ENCODE measurements at regions not wholly inside any gene's neighbourhood (a gene's known extent, or its start where the extent isn't known, plus 50 kb on each side); places are given as distances from the start of the nearest gene placed in this dataset.
"Not testable (repeated sequence)": the region's sequence is repeated elsewhere in the genome, so short reads cannot be mapped to it uniquely, and the experiment has no call there.

DNA sequence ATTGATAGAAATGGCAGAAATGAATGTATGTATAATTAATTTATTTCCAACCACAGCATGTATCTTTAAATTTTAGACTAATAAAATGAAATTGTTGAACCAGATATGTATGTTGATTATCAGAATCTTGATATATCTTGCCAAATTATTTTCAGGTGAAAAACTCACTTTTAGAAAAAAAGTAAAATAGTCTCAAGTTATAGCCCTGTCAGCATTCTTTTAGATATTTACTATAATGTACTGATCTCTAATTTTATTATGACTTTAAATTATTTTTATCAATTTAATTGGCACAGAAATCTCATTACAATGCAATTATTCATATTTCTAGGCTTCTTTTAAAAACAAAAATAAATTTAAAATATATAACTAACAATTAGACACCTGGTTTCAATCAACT lies 1990.4 kb upstream of the CDH6 start:
- no peak overlapping the region for H3K27ac Mint-ChIP-seq
- no peaks in the 10 kb centered on the region for H3K36me3 Mint-ChIP-seq (ENCODE audit: low read depth)
- H3K27me3 Mint-ChIP-seq (ENCODE audit: low read depth), result no peaks in the 10 kb centered on the region
- TF ChIP-seq, protein P1, sequence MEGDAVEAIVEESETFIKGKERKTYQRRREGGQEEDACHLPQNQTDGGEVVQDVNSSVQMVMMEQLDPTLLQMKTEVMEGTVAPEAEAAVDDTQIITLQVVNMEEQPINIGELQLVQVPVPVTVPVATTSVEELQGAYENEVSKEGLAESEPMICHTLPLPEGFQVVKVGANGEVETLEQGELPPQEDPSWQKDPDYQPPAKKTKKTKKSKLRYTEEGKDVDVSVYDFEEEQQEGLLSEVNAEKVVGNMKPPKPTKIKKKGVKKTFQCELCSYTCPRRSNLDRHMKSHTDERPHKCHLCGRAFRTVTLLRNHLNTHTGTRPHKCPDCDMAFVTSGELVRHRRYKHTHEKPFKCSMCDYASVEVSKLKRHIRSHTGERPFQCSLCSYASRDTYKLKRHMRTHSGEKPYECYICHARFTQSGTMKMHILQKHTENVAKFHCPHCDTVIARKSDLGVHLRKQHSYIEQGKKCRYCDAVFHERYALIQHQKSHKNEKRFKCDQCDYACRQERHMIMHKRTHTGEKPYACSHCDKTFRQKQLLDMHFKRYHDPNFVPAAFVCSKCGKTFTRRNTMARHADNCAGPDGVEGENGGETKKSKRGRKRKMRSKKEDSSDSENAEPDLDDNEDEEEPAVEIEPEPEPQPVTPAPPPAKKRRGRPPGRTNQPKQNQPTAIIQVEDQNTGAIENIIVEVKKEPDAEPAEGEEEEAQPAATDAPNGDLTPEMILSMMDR (IDR thresholded peaks at IDR 0.05; ENCODE audit: unreplicated experiment in 3 of 3), result no peak
- no peaks in the 10 kb centered on the region for H3K4me1 Mint-ChIP-seq
- H3K9me3 Mint-ChIP-seq, result no peaks in the 10 kb centered on the region
- H3K4me3 Mint-ChIP-seq, result no peak overlapping the region

DNA sequence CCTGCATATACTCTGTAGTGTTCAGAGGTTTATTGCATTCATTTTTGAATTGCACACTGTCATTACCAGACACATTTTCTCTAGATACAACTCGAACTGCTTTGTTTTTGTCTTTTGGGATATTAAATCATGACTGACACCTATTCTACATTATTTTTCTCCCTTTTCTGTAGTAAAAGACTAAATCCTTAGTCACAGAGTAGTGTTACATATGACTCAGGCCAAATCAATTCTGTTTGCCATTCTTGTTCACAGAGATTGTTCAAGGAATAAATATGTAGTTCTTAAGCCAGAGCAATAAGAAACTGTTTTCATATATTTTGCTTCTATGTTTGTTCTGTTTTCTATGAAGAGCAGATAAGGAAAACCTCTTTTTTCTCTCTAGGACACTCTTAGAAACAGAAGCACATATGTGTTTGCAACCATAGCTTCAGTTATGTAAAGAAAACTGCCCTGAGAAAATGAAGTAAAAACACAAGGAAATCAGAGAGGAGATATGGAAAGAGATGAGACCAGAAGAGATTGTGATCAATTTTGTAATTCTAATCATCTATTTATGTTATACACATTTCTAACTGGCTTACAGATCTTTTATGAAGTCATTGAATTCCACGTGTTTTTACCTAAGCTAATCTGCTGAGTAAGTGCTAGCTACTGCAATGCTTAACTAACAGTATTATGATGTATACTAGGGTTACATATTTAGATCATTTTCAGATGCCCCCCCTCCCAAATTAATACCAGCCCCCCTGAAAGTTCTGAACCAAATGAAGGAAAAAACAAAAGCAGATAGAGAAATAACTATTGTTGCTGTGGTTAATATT lies 1995.6 kb upstream of the CDH6 start:
- Mint-ChIP-seq H3K9me3 (no peaks in the 10 kb centered on the region), H3K4me3 (no peak overlapping the region), H3K27ac (no peak overlapping the region), H3K27me3 (ENCODE audit: low read depth) (no peaks in the 10 kb centered on the region), H3K4me1 (no peaks in the 10 kb centered on the region), H3K36me3 (ENCODE audit: low read depth) (no peaks in the 10 kb centered on the region)
- TF ChIP-seq, protein P1 (IDR thresholded peaks at IDR 0.05; ENCODE audit: unreplicated experiment in 3 of 3), result no peak

DNA sequence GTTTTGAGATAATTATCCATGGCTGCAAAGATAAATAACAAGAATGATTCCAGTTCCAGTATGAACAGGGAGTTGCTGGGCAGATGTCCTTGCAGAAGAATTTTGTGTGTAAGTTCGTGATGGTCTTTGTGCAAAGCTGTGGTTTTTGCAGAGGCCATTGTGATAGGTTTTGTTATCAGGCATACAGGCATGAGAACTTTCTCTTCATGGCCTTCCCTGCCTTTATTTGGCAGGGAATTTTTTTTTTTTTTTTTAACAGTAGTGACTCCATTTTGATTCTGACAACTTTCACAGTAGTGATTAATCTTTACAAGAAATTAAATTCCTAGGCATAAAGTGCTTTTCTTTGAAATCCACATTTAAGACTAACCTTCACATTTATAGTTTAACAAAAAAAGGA lies 1999.5 kb upstream of the CDH6 start:
- no peaks in the 10 kb centered on the region for H3K36me3 Mint-ChIP-seq (ENCODE audit: low read depth)
- H3K27ac Mint-ChIP-seq, result no peak overlapping the region
- H3K4me3 Mint-ChIP-seq, result no peak overlapping the region
- H3K27me3 Mint-ChIP-seq (ENCODE audit: low read depth), result no peaks in the 10 kb centered on the region
- no peaks in the 10 kb centered on the region for H3K9me3 Mint-ChIP-seq
- no peaks in the 10 kb centered on the region for H3K4me1 Mint-ChIP-seq
- TF ChIP-seq, protein P1 (IDR thresholded peaks at IDR 0.05; ENCODE audit: unreplicated experiment in 3 of 3), result no peak

DNA sequence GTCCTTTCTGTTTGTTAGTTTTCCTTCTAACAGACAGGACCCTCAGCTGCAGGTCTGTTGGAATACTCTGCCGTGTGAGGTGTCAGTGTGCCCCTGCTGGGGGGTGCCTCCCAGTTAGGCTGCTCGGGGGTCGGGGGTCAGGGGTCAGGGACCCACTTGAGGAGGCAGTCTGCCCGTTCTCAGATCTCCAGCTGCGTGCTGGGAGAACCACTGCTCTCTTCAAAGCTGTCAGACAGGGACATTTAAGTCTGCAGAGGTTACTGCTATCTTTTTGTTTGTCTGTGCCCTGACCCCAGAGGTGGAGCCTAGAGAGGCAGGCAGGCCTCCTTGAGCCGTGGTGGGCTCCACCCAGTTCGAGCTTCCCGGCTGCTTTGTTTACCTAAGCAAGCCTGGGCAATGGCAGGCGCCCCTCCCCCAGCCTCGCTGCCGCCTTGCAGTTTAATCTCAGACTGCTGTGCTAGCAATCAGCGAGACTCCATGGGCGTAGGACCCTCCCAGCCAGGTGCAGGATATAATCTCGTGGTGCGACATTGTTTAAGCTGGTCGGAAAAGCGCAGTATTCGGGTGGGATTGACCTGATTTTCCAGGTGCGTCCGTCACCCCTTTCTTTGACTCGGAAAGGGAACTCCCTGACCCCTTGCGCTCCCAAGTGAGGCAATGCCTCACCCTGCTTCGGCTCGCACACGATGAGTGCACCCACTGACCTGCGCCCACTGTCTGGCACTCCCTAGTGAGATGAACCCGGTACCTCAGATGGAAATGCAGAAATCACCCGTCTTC lies 2002.0 kb upstream of the CDH6 start:
- not testable (repeated sequence) for H3K27me3 Mint-ChIP-seq (ENCODE audit: low read depth); H3K27ac Mint-ChIP-seq; H3K4me3 Mint-ChIP-seq; H3K4me1 Mint-ChIP-seq; H3K36me3 Mint-ChIP-seq (ENCODE audit: low read depth); H3K9me3 Mint-ChIP-seq

DNA sequence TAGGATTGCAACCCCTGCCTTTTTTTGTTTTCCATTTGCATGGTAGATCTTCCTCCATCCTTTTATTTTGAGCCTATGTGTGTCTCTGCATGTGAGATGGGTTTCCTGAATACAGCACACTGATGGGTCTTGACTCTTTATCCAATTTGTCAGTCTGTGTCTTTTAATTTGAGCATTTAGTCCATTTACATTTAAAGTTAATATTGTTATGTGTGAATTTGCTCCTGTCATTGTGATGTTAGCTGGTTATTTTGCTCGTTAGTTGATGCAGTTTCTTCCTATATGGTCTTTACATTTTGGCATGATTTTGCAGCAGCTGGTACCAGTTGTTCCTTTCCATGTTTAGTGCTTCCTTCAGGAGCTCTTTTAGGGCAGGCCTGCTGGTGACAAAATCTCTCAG lies 2003.1 kb upstream of the CDH6 start:
- not testable (repeated sequence) for H3K4me1 Mint-ChIP-seq; H3K36me3 Mint-ChIP-seq (ENCODE audit: low read depth); H3K4me3 Mint-ChIP-seq; H3K27me3 Mint-ChIP-seq (ENCODE audit: low read depth); H3K9me3 Mint-ChIP-seq; H3K27ac Mint-ChIP-seq

GRCh38 chr5:29186380-29186779 lies 2007.1 kb upstream of the CDH6 start:
- H3K36me3 Mint-ChIP-seq (ENCODE audit: low read depth); H3K4me1 Mint-ChIP-seq; H3K27ac Mint-ChIP-seq; H3K4me3 Mint-ChIP-seq; H3K9me3 Mint-ChIP-seq; H3K27me3 Mint-ChIP-seq (ENCODE audit: low read depth): not testable (repeated sequence)

- Mint-ChIP-seq H3K4me1 (no peaks in the 10 kb centered on the region), H3K4me3 (no peak overlapping the region), H3K36me3 (ENCODE audit: low read depth) (no peaks in the 10 kb centered on the region), H3K27me3 (ENCODE audit: low read depth) (no peaks in the 10 kb centered on the region), H3K9me3 (peaks cover 4% of the 10 kb centered on the region), H3K27ac (no peak overlapping the region)
- TF ChIP-seq, protein P1 (IDR thresholded peaks at IDR 0.05; ENCODE audit: unreplicated experiment in 3 of 3), result no peak
These were observed 2007.9 kb upstream of the CDH6 start for GRCh38 chr5:29185558-29185957.

All from nephron (organoid).